Spleen (tissue), 11 donors: ENCODE measurements at regions not wholly inside any gene's neighbourhood (a gene's known extent, or its start where the extent isn't known, plus 50 kb on each side); places are given as distances from the start of the nearest gene placed in this dataset.
A peak's percentile ranks its signal among the peaks of the same experiment; 100 is the strongest.

Experiments
- DNase-seq: peaks from one replicate; pipeline ENCODE4 v3.0.0-alpha.2; 2020
- H3K27ac ChIP-seq, 8 donors: fragments of 200-600 bp; sonication (generic) in 7 of 8; 1 replicate in 4 of 8; 2 replicates in 4 of 8; pipeline versions ENCODE4 v1.5.0 to v1.8.0; 2016 to 2021; ENCODE audit warnings: inconsistent platforms in 4 of 8, mild to moderate bottlenecking in 4 of 8, moderate library complexity in 1 of 8
- H3K27me3 ChIP-seq, 7 donors: fragments of 200-600 bp; sonication (generic) in 6 of 7; replicated peaks in 1 of 7; 1 replicate in 4 of 7; 2 replicates in 3 of 7; pipeline versions ENCODE4 v1.5.0 to v1.8.0; 2016 to 2021; ENCODE audit warnings: inconsistent platforms in 3 of 7, mild to moderate bottlenecking in 1 of 7
- H3K36me3 ChIP-seq, 6 donors: fragments of 200-600 bp; sonication (generic) in 5 of 6; 1 replicate in 4 of 6; 2 replicates in 2 of 6; pipeline versions ENCODE4 v1.5.0 to v1.8.0; 2016 to 2021; ENCODE audit warnings: inconsistent platforms in 2 of 6
- H3K4me1 ChIP-seq, 6 donors: fragments of 200-600 bp; sonication (generic) in 5 of 6; 1 replicate in 3 of 6; 2 replicates in 3 of 6; pipeline versions ENCODE4 v1.5.0 to v1.8.0; 2016 to 2021; ENCODE audit warnings: inconsistent platforms in 3 of 6
- H3K4me3 ChIP-seq, 8 donors: fragments of 200-600 bp; sonication (generic) in 7 of 8; 1 replicate in 4 of 8; 2 replicates in 4 of 8; pipeline versions ENCODE4 v1.5.0 to v1.8.0; 2016 to 2021; ENCODE audit warnings: inconsistent platforms in 4 of 8, mild to moderate bottlenecking in 4 of 8, moderate library complexity in 2 of 8
- H3K9me3 ChIP-seq, 8 donors: fragments of 200-600 bp; sonication (generic) in 7 of 8; 1 replicate in 4 of 8; 2 replicates in 4 of 8; pipeline versions ENCODE4 v1.5.0 to v1.8.0; 2016 to 2021; ENCODE audit warnings: inconsistent platforms in 4 of 8
- CTCF ChIP-seq, 11 experiments: fragments of 200-600 bp in 7 of 11; fragments of 450-650 bp in 4 of 11; sonication (generic) in 4 of 11; IDR thresholded peaks in 8 of 11; conservative IDR thresholded peaks in 3 of 11; 1 replicate in 7 of 11; 2 replicates in 4 of 11; pipeline versions ENCODE4 v1.4.0 to v1.8.0; 2016 to 2021; ENCODE audit warnings: antibody characterized with exemption in 11 of 11, inconsistent platforms in 4 of 11, mild to moderate bottlenecking in 1 of 11
- POLR2A ChIP-seq, 3 donors: fragments of 450-650 bp; IDR thresholded peaks; one replicate each; pipeline ENCODE4 v1.5.1; 2017; ENCODE audit warnings: antibody characterized with exemption in 3 of 3, mild to moderate bottlenecking in 1 of 3
- POLR2AphosphoS5 ChIP-seq, 3 donors: sonication (generic); formaldehyde crosslinking; IDR thresholded peaks; one replicate each; pipeline ENCODE4 v1.5.1; 2017; ENCODE audit warnings: antibody characterized with exemption in 3 of 3
- WGBS, 5 donors: extraction: QIAGEN DNeasy Blood & Tissue Kit in 3 of 5; methylation state at CpG; one replicate each; pipeline versions ENCODE4 v1.1.5 to v1.1.7; 2013 to 2018; 5-methylcytosine and 5-hydroxymethylcytosine counted together
- intact Hi-C: fragments of 100-400 bp; cut with DNase I; formaldehyde crosslinking; loops from one replicate; pipeline ENCODE4 v1.15.0; 2023; ENCODE audit warnings: low total_unique reads
- donor health status: healthy with polysubstance abuse.
- donor health status: DM: no; HTN: no; CAD: no; lungs with moderate emphysema.
- donor health status: DM: no; HTN: no; CAD: no.
- donor health status: Bipolar disorder and iron deficiency.
- donor health status: healthy.
- donor health status: DM: no; HTN: no; CAD: no.
- donor health status: DM: yes; HTN: yes; CAD: no.

GRCh38 chr2:217742841-217743240 lies 260.0 kb downstream of the TNS1 start:
- 71 to 81% (median 75%) methylated on average over 5 of the region's 5 CpGs for WGBS, 5 donors
- Histone ChIP-seq H3K4me1 (peaks cover 0 to 26% (median 11%) of the 10 kb centered on the region in 6 donors), H3K4me3 (no peak overlapping the region), H3K27ac (peak overlapping the region in 1 of 8 donors; percentile 10), H3K27me3 (no peaks in the 10 kb centered on the region), H3K9me3 (no peaks in the 10 kb centered on the region), H3K36me3 (no peaks in the 10 kb centered on the region)
- intact Hi-C loops: no loop called here
- no peak for DNase-seq
- TF ChIP-seq CTCF (IDR thresholded peaks at IDR 0.05 in 8 of 11, conservative IDR thresholded peaks at IDR 0.05 in 3 of 11) (no peak), POLR2AphosphoS5 (IDR thresholded peaks at IDR 0.05) (no peak), POLR2A (IDR thresholded peaks at IDR 0.05) (no peak)

GRCh38 chr2:217742276-217742675 lies 260.5 kb downstream of the TNS1 start:
- Histone ChIP-seq H3K27me3 (no peaks in the 10 kb centered on the region), H3K4me1 (peaks cover 0 to 26% (median 13%) of the 10 kb centered on the region in 6 donors), H3K27ac (no peak overlapping the region), H3K9me3 (no peaks in the 10 kb centered on the region), H3K4me3 (no peak overlapping the region), H3K36me3 (no peaks in the 10 kb centered on the region)
- DNase-seq: no peak
- WGBS, 5 donors: 78 to 86% (median 81%) methylated on average over 4 of the region's 4 CpGs
- no peak for TF ChIP-seq CTCF (IDR thresholded peaks at IDR 0.05 in 8 of 11, conservative IDR thresholded peaks at IDR 0.05 in 3 of 11)
- no peak for TF ChIP-seq POLR2A (IDR thresholded peaks at IDR 0.05)
- no peak for TF ChIP-seq POLR2AphosphoS5 (IDR thresholded peaks at IDR 0.05)
- intact Hi-C loops: no loop called here

GRCh38 chr2:217741381-217741955 lies 261.3 kb downstream of the TNS1 start:
- WGBS, 5 donors: 92 to 97% (median 94%) methylated on average over 5 to 6 of the region's 6 CpGs
- TF ChIP-seq CTCF (IDR thresholded peaks at IDR 0.05 in 8 of 11, conservative IDR thresholded peaks at IDR 0.05 in 3 of 11) (no peak), POLR2AphosphoS5 (IDR thresholded peaks at IDR 0.05) (no peak)
- no peak overlapping the region for H3K27ac ChIP-seq
- H3K36me3 ChIP-seq: no peaks in the 10 kb centered on the region
- no peak for DNase-seq
- intact Hi-C loops: no loop called here
- H3K4me1 ChIP-seq: peaks cover 3 to 32% (median 17%) of the 10 kb centered on the region in 6 donors
- H3K27me3 ChIP-seq: no peaks in the 10 kb centered on the region
- H3K9me3 ChIP-seq: no peaks in the 10 kb centered on the region
- H3K4me3 ChIP-seq: no peak overlapping the region

GRCh38 chr2:217740756-217741155 lies 262.0 kb downstream of the TNS1 start:
- H3K4me1 ChIP-seq: peaks cover 4 to 39% (median 23%) of the 10 kb centered on the region in 6 donors
- no peak overlapping the region for H3K4me3 ChIP-seq
- TF ChIP-seq POLR2AphosphoS5 (IDR thresholded peaks at IDR 0.05) (no peak), CTCF (IDR thresholded peaks at IDR 0.05 in 8 of 11, conservative IDR thresholded peaks at IDR 0.05 in 3 of 11) (no peak), POLR2A (IDR thresholded peaks at IDR 0.05) (no peak)
- 81 to 89% (median 87%) methylated on average over 6 of the region's 6 CpGs for WGBS, 5 donors
- H3K9me3 ChIP-seq: no peaks in the 10 kb centered on the region
- intact Hi-C loops: no loop called here
- H3K27ac ChIP-seq: no peak overlapping the region
- H3K27me3 ChIP-seq: no peaks in the 10 kb centered on the region
- no peaks in the 10 kb centered on the region for H3K36me3 ChIP-seq
- DNase-seq: no peak
